ENCODE measurements at regions not wholly inside any gene's neighbourhood (a gene's known extent, or its start where the extent isn't known, plus 50 kb on each side); places are given as distances from the start of the nearest gene placed in this dataset.
"Not testable (repeated sequence)": the region's sequence is repeated elsewhere in the genome, so short reads cannot be mapped to it uniquely, and the experiment has no call there.

- DNase-seq, result no peak
Observed at GRCh38 chr9:106783121-106783520, 79.8 kb upstream of the ZNF462 start.

- no peak for DNase-seq
Observed at GRCh38 chr9:106784076-106784475, 78.9 kb upstream of the ZNF462 start.

- no peak for DNase-seq
Observed at GRCh38 chr9:106785200-106785599, 77.8 kb upstream of the ZNF462 start.

- DNase-seq, result not testable (repeated sequence)
Observed at GRCh38 chr9:106788021-106788420, 74.9 kb upstream of the ZNF462 start.

GRCh38 chr9:106795031-106795430, 67.9 kb upstream of the ZNF462 start:
- no peak for DNase-seq

- DNase-seq, result no peak
Observed at GRCh38 chr9:106796771-106797170, 66.2 kb upstream of the ZNF462 start.

GRCh38 chr9:106797299-106797698, 65.7 kb upstream of the ZNF462 start:
- DNase-seq, result no peak

- DNase-seq, result no peak
Observed at GRCh38 chr9:106798016-106798799, 64.8 kb upstream of the ZNF462 start.

- DNase-seq, result no peak
Observed at GRCh38 chr9:106799152-106799551, 63.8 kb upstream of the ZNF462 start.

GRCh38 chr9:106800701-106801270, 62.2 kb upstream of the ZNF462 start:
- DNase-seq, result no peak

GRCh38 chr9:106801816-106802215, 61.1 kb upstream of the ZNF462 start:
- no peak for DNase-seq

Data from stimulated activated CD8-positive, alpha-beta memory T cell treated with anti-CD3 and anti-CD28 coated beads, Interleukin-4, amount 100 ng/mL, for 48 hours (primary cell).